Brain pericyte (primary cell): ENCODE measurements at regions not wholly inside any gene's neighbourhood (a gene's known extent, or its start where the extent isn't known, plus 50 kb on each side); places are given as distances from the start of the nearest gene placed in this dataset.

Experiments
- DNase-seq: peaks from one replicate; pipeline ENCODE4 v3.0.0-alpha.2; 2012; ENCODE audit warnings: low read depth, low spot score

- DNase-seq = no peak
These were observed 67.8 kb upstream of the SDK1 start for GRCh38 chr7:3233301-3233700.

GRCh38 chr7:3234051-3234450 is 67.0 kb upstream of the SDK1 start:
- DNase-seq = no peak

- no peak for DNase-seq
These were observed 66.2 kb upstream of the SDK1 start for GRCh38 chr7:3234851-3235250.

GRCh38 chr7:3235322-3235721 is 65.7 kb upstream of the SDK1 start:
- DNase-seq = no peak

- DNase-seq = no peak
These were observed 64.8 kb upstream of the SDK1 start for GRCh38 chr7:3236268-3236667.

GRCh38 chr7:3238525-3239210 is 62.4 kb upstream of the SDK1 start:
- DNase-seq = no peak

GRCh38 chr7:3239291-3239691 is 61.8 kb upstream of the SDK1 start:
- DNase-seq = no peak

GRCh38 chr7:3240826-3241430 is 60.1 kb upstream of the SDK1 start:
- no peak for DNase-seq

GRCh38 chr7:3241686-3242258 is 59.3 kb upstream of the SDK1 start:
- DNase-seq = no peak

GRCh38 chr7:3242398-3242972 is 58.6 kb upstream of the SDK1 start:
- DNase-seq = no peak

GRCh38 chr7:3243256-3243655 is 57.8 kb upstream of the SDK1 start:
- no peak for DNase-seq

GRCh38 chr7:3243680-3244079 is 57.4 kb upstream of the SDK1 start:
- DNase-seq = no peak

GRCh38 chr7:3244241-3244814 is 56.7 kb upstream of the SDK1 start:
- DNase-seq = no peak

- no peak for DNase-seq
These were observed 56.0 kb upstream of the SDK1 start for GRCh38 chr7:3245077-3245476.

GRCh38 chr7:3245721-3246120 is 55.3 kb upstream of the SDK1 start:
- no peak for DNase-seq

GRCh38 chr7:3246127-3246526 is 54.9 kb upstream of the SDK1 start:
- no peak for DNase-seq

- DNase-seq = no peak
These were observed 54.4 kb upstream of the SDK1 start for GRCh38 chr7:3246651-3247050.

GRCh38 chr7:3250725-3251124 is 50.3 kb upstream of the SDK1 start:
- no peak for DNase-seq
